PC-3 (cell line): ENCODE measurements at regions not wholly inside any gene's neighbourhood (a gene's known extent, or its start where the extent isn't known, plus 50 kb on each side); places are given as distances from the start of the nearest gene placed in this dataset.

ENCODE experiments used
- EZH2phosphoT487 ChIP-seq: fragments of 300-600 bp; sonication (generic); IDR thresholded peaks from 2 replicates; pipeline ENCODE4 v1.6.1; 2018; ENCODE audit warnings: mild to moderate bottlenecking, antibody characterized with exemption, low read length, borderline replicate concordance
- TF ChIP-seq, protein P1 (sequence below): fragments of 300-600 bp; sonication (generic); conservative IDR thresholded peaks from 2 replicates; pipeline ENCODE4 v1.5.1; 2017; ENCODE audit warnings: antibody characterized with exemption, low read depth, mild to moderate bottlenecking, low read length

DNA sequence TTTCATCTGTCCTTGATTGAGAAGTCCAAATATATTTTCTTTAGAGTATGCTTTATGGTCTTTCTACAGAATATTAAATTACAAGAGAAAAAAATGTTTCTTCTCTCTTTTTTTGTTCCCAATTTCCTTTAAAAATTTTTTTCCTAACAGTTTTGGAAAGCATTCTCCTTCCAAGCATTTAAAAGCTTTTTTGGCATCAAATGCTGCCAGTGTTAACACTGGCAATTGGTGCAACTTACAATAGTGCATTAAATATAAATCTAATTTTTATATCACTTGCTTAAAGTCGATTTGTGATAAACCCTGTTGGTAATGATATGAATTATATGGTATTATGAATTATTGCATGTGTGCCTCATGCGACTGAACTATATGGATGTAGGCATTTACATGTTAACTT, 165.9 kb upstream of the ELL2 start:
- TF ChIP-seq, protein P1, sequence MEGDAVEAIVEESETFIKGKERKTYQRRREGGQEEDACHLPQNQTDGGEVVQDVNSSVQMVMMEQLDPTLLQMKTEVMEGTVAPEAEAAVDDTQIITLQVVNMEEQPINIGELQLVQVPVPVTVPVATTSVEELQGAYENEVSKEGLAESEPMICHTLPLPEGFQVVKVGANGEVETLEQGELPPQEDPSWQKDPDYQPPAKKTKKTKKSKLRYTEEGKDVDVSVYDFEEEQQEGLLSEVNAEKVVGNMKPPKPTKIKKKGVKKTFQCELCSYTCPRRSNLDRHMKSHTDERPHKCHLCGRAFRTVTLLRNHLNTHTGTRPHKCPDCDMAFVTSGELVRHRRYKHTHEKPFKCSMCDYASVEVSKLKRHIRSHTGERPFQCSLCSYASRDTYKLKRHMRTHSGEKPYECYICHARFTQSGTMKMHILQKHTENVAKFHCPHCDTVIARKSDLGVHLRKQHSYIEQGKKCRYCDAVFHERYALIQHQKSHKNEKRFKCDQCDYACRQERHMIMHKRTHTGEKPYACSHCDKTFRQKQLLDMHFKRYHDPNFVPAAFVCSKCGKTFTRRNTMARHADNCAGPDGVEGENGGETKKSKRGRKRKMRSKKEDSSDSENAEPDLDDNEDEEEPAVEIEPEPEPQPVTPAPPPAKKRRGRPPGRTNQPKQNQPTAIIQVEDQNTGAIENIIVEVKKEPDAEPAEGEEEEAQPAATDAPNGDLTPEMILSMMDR: no peak
- no peak for TF ChIP-seq EZH2phosphoT487
